Upper lobe of left lung (tissue), 6 donors: ENCODE measurements at regions not wholly inside any gene's neighbourhood (a gene's known extent, or its start where the extent isn't known, plus 50 kb on each side); places are given as distances from the start of the nearest gene placed in this dataset.

Experiments used
- ATAC-seq, 2 donors: fragments of 200-7000 bp; cut with Tn5 transposase; one replicate each; pipeline ENCODE4 v1.9.1; 2022; ENCODE audit warnings: mild to moderate bottlenecking in 2 of 2, moderate library complexity in 2 of 2; ENCODE audit not compliant: low FRiP score in 2 of 2
- DNase-seq, 2 donors: peaks; one replicate each; pipeline ENCODE4 v3.0.0-alpha.2; 2019 to 2020
- H3K27ac ChIP-seq, 4 donors: fragments of 200-600 bp; sonication (generic); one replicate each; pipeline ENCODE4 v1.5.1; 2016 to 2019
- H3K27me3 ChIP-seq, 4 donors: fragments of 200-600 bp; sonication (generic); one replicate each; pipeline ENCODE4 v1.5.1; 2017 to 2019
- H3K36me3 ChIP-seq, 4 donors: fragments of 200-600 bp; sonication (generic); one replicate each; pipeline ENCODE4 v1.5.1; 2016 to 2019
- H3K4me1 ChIP-seq, 4 donors: fragments of 200-600 bp; sonication (generic); one replicate each; pipeline ENCODE4 v1.5.1; 2018 to 2019
- H3K4me3 ChIP-seq, 4 donors: fragments of 200-600 bp; sonication (generic); one replicate each; pipeline ENCODE4 v1.5.1; 2017 to 2019; ENCODE audit warnings: mild to moderate bottlenecking in 2 of 4, moderate library complexity in 1 of 4
- H3K9me3 ChIP-seq, 4 donors: fragments of 200-600 bp; sonication (generic); one replicate each; pipeline ENCODE4 v1.5.1; 2018 to 2019
- CTCF ChIP-seq, 6 experiments: fragments of 450-650 bp in 4 of 6; fragments of 200-600 bp in 2 of 6; sonication (generic) in 2 of 6; IDR thresholded peaks; one replicate each; pipeline ENCODE4 v1.5.1; 2016 to 2019; ENCODE audit warnings: antibody characterized with exemption in 6 of 6
- EP300 ChIP-seq, 4 donors: sonication (generic); formaldehyde crosslinking; IDR thresholded peaks; one replicate each; pipeline ENCODE4 v1.5.1; 2017; ENCODE audit warnings: antibody characterized with exemption in 4 of 4, control low read depth in 2 of 4
- POLR2A ChIP-seq, 4 donors: fragments of 450-650 bp; IDR thresholded peaks; one replicate each; pipeline ENCODE4 v1.5.1; 2016 to 2017; ENCODE audit warnings: antibody characterized with exemption in 4 of 4, mild to moderate bottlenecking in 2 of 4
- POLR2AphosphoS5 ChIP-seq, 2 donors: sonication (generic); formaldehyde crosslinking; IDR thresholded peaks; one replicate each; pipeline ENCODE4 v1.5.1; 2017; ENCODE audit warnings: antibody characterized with exemption in 2 of 2
- WGBS, 2 donors: methylation state at CpG; one replicate each; pipeline ENCODE4 v1.1.5; 2017 to 2018; 5-methylcytosine and 5-hydroxymethylcytosine counted together
- donor health status: DM: no; HTN: no; CAD: no; lungs with moderate emphysema.
- donor health status: DM: no; HTN: yes; CAD: no; lungs with severe emphysema.

DNA sequence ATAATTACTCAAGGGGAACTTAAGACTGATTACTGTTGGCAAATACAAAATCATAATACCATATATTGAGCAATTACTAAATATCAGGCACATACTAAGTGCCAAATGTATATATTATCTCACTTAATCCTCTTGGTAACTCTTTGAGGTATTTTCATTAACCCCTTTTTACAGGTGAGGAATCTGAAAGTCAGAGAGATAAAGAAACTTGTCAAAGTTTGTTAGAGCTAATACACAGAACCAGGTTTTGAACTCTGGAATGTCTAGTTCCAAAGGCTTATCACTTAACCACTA lies 80.3 kb downstream of the LLPH start:
- no peaks in the 10 kb centered on the region for H3K36me3 ChIP-seq
- no peaks in the 10 kb centered on the region for H3K9me3 ChIP-seq
- H3K4me3 ChIP-seq: no peak overlapping the region
- H3K27ac ChIP-seq: no peak overlapping the region
- no peak for TF ChIP-seq POLR2A (IDR thresholded peaks at IDR 0.05)
- TF ChIP-seq EP300 (IDR thresholded peaks at IDR 0.05): no peak
- no peak for TF ChIP-seq POLR2AphosphoS5 (IDR thresholded peaks at IDR 0.05)
- no peak for TF ChIP-seq CTCF (IDR thresholded peaks at IDR 0.05)
- no peak for DNase-seq
- H3K27me3 ChIP-seq: no peaks in the 10 kb centered on the region
- no peak for ATAC-seq
- H3K4me1 ChIP-seq: no peaks in the 10 kb centered on the region

GRCh38 chr12:66049538-66050282 lies 80.8 kb downstream of the LLPH start:
- H3K9me3 ChIP-seq: no peaks in the 10 kb centered on the region
- DNase-seq (no peak), ATAC-seq (no peak)
- no peak overlapping the region for H3K27ac ChIP-seq
- H3K27me3 ChIP-seq: no peaks in the 10 kb centered on the region
- TF ChIP-seq EP300 (IDR thresholded peaks at IDR 0.05): no peak
- no peak for TF ChIP-seq POLR2A (IDR thresholded peaks at IDR 0.05)
- TF ChIP-seq CTCF (IDR thresholded peaks at IDR 0.05): no peak
- TF ChIP-seq POLR2AphosphoS5 (IDR thresholded peaks at IDR 0.05): no peak
- H3K36me3 ChIP-seq: no peaks in the 10 kb centered on the region
- H3K4me1 ChIP-seq: no peaks in the 10 kb centered on the region
- no peak overlapping the region for H3K4me3 ChIP-seq

GRCh38 chr12:66048835-66049537 lies 81.6 kb downstream of the LLPH start:
- no peaks in the 10 kb centered on the region for H3K4me1 ChIP-seq
- no peak overlapping the region for H3K4me3 ChIP-seq
- WGBS, 2 donors: 72 to 78% methylated on average over 9 of the region's 9 CpGs
- no peak for ATAC-seq
- no peaks in the 10 kb centered on the region for H3K36me3 ChIP-seq
- no peak for TF ChIP-seq POLR2A (IDR thresholded peaks at IDR 0.05)
- TF ChIP-seq POLR2AphosphoS5 (IDR thresholded peaks at IDR 0.05): no peak
- no peak for TF ChIP-seq CTCF (IDR thresholded peaks at IDR 0.05)
- TF ChIP-seq EP300 (IDR thresholded peaks at IDR 0.05): no peak
- no peaks in the 10 kb centered on the region for H3K27me3 ChIP-seq
- no peaks in the 10 kb centered on the region for H3K9me3 ChIP-seq
- no peak for DNase-seq
- H3K27ac ChIP-seq: no peak overlapping the region

- no peaks in the 10 kb centered on the region for H3K4me1 ChIP-seq
- no peak overlapping the region for H3K4me3 ChIP-seq
- ATAC-seq: no peak
- TF ChIP-seq POLR2A (IDR thresholded peaks at IDR 0.05) (no peak), POLR2AphosphoS5 (IDR thresholded peaks at IDR 0.05) (no peak)
- H3K27me3 ChIP-seq: no peaks in the 10 kb centered on the region
- H3K36me3 ChIP-seq: no peaks in the 10 kb centered on the region
- no peak overlapping the region for H3K27ac ChIP-seq
- no peaks in the 10 kb centered on the region for H3K9me3 ChIP-seq
- no peak for DNase-seq
- 60 to 73% methylated on average over 8 of the region's 8 CpGs for WGBS, 2 donors
Observed at GRCh38 chr12:66048218-66048834, 82.2 kb downstream of the LLPH start.

DNA sequence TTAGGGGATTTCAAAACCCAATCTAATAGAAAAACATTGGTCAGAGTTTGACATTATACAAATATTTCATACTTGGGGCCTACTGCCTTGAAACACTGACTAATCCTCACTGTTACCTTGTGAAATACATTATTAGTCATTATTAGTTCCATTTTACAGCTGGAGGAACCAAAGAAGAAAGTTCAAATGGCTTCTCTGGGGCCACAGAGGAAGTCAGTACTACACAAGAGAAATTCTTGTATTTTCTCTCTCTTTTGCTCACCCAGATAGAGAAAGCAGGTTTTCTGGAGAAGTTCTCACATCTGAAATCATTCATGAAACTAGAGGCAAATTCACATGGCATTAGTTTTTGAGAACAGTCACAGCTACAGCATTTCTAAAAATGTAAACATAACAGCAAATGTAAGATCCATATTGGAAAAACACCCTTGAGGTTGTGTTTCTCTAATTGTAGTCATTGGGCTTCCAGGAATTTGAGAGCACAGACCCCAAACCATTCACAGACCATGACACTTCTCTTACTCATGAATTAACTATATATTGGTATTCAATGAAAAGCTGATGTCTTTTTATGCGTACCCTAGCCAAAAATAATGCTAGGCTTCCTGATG lies 83.0 kb downstream of the LLPH start:
- no peak for TF ChIP-seq CTCF (IDR thresholded peaks at IDR 0.05)
- TF ChIP-seq POLR2A (IDR thresholded peaks at IDR 0.05): no peak
- TF ChIP-seq EP300 (IDR thresholded peaks at IDR 0.05): no peak
- no peak for TF ChIP-seq POLR2AphosphoS5 (IDR thresholded peaks at IDR 0.05)
- ATAC-seq (no peak), DNase-seq (no peak)
- H3K27me3 ChIP-seq: no peaks in the 10 kb centered on the region
- no peaks in the 10 kb centered on the region for H3K4me1 ChIP-seq
- H3K27ac ChIP-seq: no peak overlapping the region
- 89 to 90% methylated on average over 1 of the region's 1 CpG for WGBS, 2 donors
- no peaks in the 10 kb centered on the region for H3K9me3 ChIP-seq
- H3K4me3 ChIP-seq: no peak overlapping the region
- no peaks in the 10 kb centered on the region for H3K36me3 ChIP-seq
